H9 (cell line): ENCODE measurements at regions not wholly inside any gene's neighbourhood (a gene's known extent, or its start where the extent isn't known, plus 50 kb on each side); places are given as distances from the start of the nearest gene placed in this dataset.

Source experiments
- DNase-seq: peaks from one replicate; pipeline ENCODE4 v3.0.0-alpha.2; 2017
- H2AFZ ChIP-seq: one replicate; pipeline ENCODE4 v1.6.1; 2013; ENCODE audit warnings: mild to moderate bottlenecking, low read length, control low read depth, moderate library complexity
- H2AK5ac ChIP-seq: 2 replicates; pipeline ENCODE4 v1.6.1; 2013; ENCODE audit warnings: low read length, control low read depth, mixed read lengths; ENCODE audit not compliant: insufficient read length
- H2BK120ac ChIP-seq: one replicate; pipeline ENCODE4 v1.6.1; 2013; ENCODE audit warnings: low read depth, mild to moderate bottlenecking, low read length, control low read depth, inconsistent platforms; ENCODE audit not compliant: poor library complexity, severe bottlenecking
- H2BK12ac ChIP-seq: 2 replicates; pipeline ENCODE4 v1.6.1; 2013; ENCODE audit warnings: low read length, control low read depth, mixed read lengths, low read depth; ENCODE audit not compliant: insufficient read length
- H2BK15ac ChIP-seq: 2 replicates; pipeline ENCODE4 v1.6.1; 2013; ENCODE audit warnings: low read depth, low read length, control low read depth
- H2BK20ac ChIP-seq: one replicate; pipeline ENCODE4 v1.6.1; 2013; ENCODE audit warnings: low read depth, mild to moderate bottlenecking, low read length, control low read depth, inconsistent platforms; ENCODE audit not compliant: poor library complexity, severe bottlenecking
- H2BK5ac ChIP-seq: 2 replicates; pipeline ENCODE4 v1.6.1; 2013; ENCODE audit warnings: low read length, control low read depth, mixed read lengths; ENCODE audit not compliant: insufficient read length
- H3K14ac ChIP-seq: 2 replicates; pipeline ENCODE4 v1.6.1; 2013; ENCODE audit warnings: low read length, control low read depth; ENCODE audit not compliant: insufficient read depth
- H3K18ac ChIP-seq: 2 replicates; pipeline ENCODE4 v1.6.1; 2013; ENCODE audit warnings: low read depth, mild to moderate bottlenecking, mixed read lengths, low read length, control low read depth; ENCODE audit not compliant: insufficient read length
- H3K23ac ChIP-seq: 2 replicates; pipeline ENCODE4 v1.6.1; 2013; ENCODE audit warnings: low read length, control low read depth, mixed read lengths, low read depth; ENCODE audit not compliant: insufficient read length
- H3K23me2 ChIP-seq: 2 replicates; pipeline ENCODE4 v1.6.1; 2013; ENCODE audit warnings: low read depth, mild to moderate bottlenecking, mixed read lengths, low read length, control low read depth; ENCODE audit not compliant: insufficient read length, poor library complexity, severe bottlenecking
- H3K27ac ChIP-seq: 2 replicates; pipeline ENCODE4 v1.5.1; 2013; ENCODE audit warnings: low read length, control low read depth, mixed read lengths, low read depth; ENCODE audit not compliant: insufficient read length
- H3K27me3 ChIP-seq: 2 replicates; pipeline ENCODE4 v1.6.1; 2013; ENCODE audit warnings: low read length, control low read depth, inconsistent platforms; ENCODE audit not compliant: insufficient read depth
- H3K4ac ChIP-seq: 2 replicates; pipeline ENCODE4 v1.6.1; 2013; ENCODE audit warnings: low read depth, mild to moderate bottlenecking, control low read depth, inconsistent platforms, low read length, moderate library complexity
- H3K4me1 ChIP-seq: 2 replicates; pipeline ENCODE4 v1.6.1; 2013; ENCODE audit warnings: low read length, control low read depth, inconsistent platforms; ENCODE audit not compliant: insufficient read depth
- H3K4me2 ChIP-seq: 2 replicates; pipeline ENCODE4 v1.6.1; 2013; ENCODE audit warnings: low read length, control low read depth, mixed read lengths; ENCODE audit not compliant: insufficient read length, insufficient read depth
- H3K56ac ChIP-seq: 2 replicates; pipeline ENCODE4 v1.6.1; 2013; ENCODE audit warnings: low read depth, mild to moderate bottlenecking, mixed read lengths, low read length, control low read depth; ENCODE audit not compliant: insufficient read length
- H3K79me1 ChIP-seq: 2 replicates; pipeline ENCODE4 v1.6.1; 2013; ENCODE audit warnings: low read depth, mild to moderate bottlenecking, moderate library complexity, low read length, control low read depth, inconsistent platforms; ENCODE audit not compliant: insufficient read depth, poor library complexity, severe bottlenecking
- H3K79me2 ChIP-seq: 2 replicates; pipeline ENCODE4 v1.6.1; 2013; ENCODE audit warnings: low read length, control low read depth, inconsistent platforms; ENCODE audit not compliant: insufficient read depth
- H3K9ac ChIP-seq: 2 replicates; pipeline ENCODE4 v1.6.1; 2013; ENCODE audit warnings: low read length, control low read depth, mixed read lengths; ENCODE audit not compliant: insufficient read length; ENCODE audit errors: extremely low read depth
- H3K9me3 ChIP-seq: one replicate; pipeline ENCODE4 v1.6.1; 2013; ENCODE audit warnings: low read depth, low read length, inconsistent platforms; ENCODE audit not compliant: control insufficient read depth
- H3T11ph ChIP-seq: one replicate; pipeline ENCODE4 v1.6.1; 2013; ENCODE audit warnings: mild to moderate bottlenecking, low read length, control low read depth, inconsistent platforms
- H4K20me1 ChIP-seq: one replicate; pipeline ENCODE4 v1.6.1; 2013; ENCODE audit not compliant: control insufficient read depth, insufficient read length, insufficient read depth
- H4K5ac ChIP-seq: 2 replicates; pipeline ENCODE4 v1.6.1; 2013; ENCODE audit warnings: low read depth, mild to moderate bottlenecking, mixed read lengths, low read length, control low read depth; ENCODE audit not compliant: insufficient read length
- H4K8ac ChIP-seq: replicated peaks from 2 replicates; pipeline ENCODE4 v1.6.1; 2013; ENCODE audit warnings: low read length, control low read depth, mixed read lengths, low read depth; ENCODE audit not compliant: insufficient read length
- H4K91ac ChIP-seq: 2 replicates; pipeline ENCODE4 v1.6.1; 2013; ENCODE audit warnings: low read depth, mild to moderate bottlenecking, moderate library complexity, mixed read lengths, low read length, control low read depth; ENCODE audit not compliant: insufficient read length
- H3K27ac Mint-ChIP-seq, 3 experiments: 2 replicates in 2 of 3; 3 replicates in 1 of 3; pipeline ENCODE4 v1.8.0; 2020 to 2021; ENCODE audit warnings: mixed read lengths in 3 of 3, mild to moderate bottlenecking in 1 of 3, moderate library complexity in 1 of 3
- H3K27me3 Mint-ChIP-seq: 2 replicates; pipeline ENCODE4 v1.8.0; 2021; ENCODE audit warnings: low read depth, mild to moderate bottlenecking, moderate library complexity, mixed read lengths
- H3K36me3 Mint-ChIP-seq, 3 experiments: 2 replicates in 2 of 3; 3 replicates in 1 of 3; pipeline ENCODE4 v1.8.0; 2020 to 2021; ENCODE audit warnings: low read depth in 3 of 3, mixed read lengths in 3 of 3; ENCODE audit not compliant: insufficient read depth in 1 of 3
- H3K4me1 Mint-ChIP-seq, 2 experiments: 2 replicates each; pipeline ENCODE4 v1.8.0; 2020; ENCODE audit warnings: mixed read lengths in 2 of 2
- H3K4me3 Mint-ChIP-seq, 2 experiments: 2 replicates in 1 of 2; 3 replicates in 1 of 2; pipeline ENCODE4 v1.8.0; 2020 to 2021; ENCODE audit warnings: mild to moderate bottlenecking in 2 of 2, mixed read lengths in 2 of 2, moderate library complexity in 1 of 2
- H3K9me3 Mint-ChIP-seq, 2 experiments: 2 replicates in 1 of 2; 3 replicates in 1 of 2; pipeline ENCODE4 v1.8.0; 2020; ENCODE audit warnings: mild to moderate bottlenecking in 2 of 2, mixed read lengths in 2 of 2, moderate library complexity in 1 of 2
- CTCF ChIP-seq: fragments of 200-600 bp; sonication (generic); conservative IDR thresholded peaks from 3 replicates; pipeline ENCODE4 v1.8.0; 2021; ENCODE audit warnings: antibody characterized with exemption, mild to moderate bottlenecking
- WGBS: extraction: QIAGEN DNeasy Blood & Tissue Kit; methylation state at CpG from one replicate; pipeline ENCODE4 v1.1.7; 2013; ENCODE audit warnings: missing lambda C conversion rate, low lambda C conversion rate, mixed read lengths; ENCODE audit not compliant: insufficient read length; ENCODE audit errors: extremely low coverage; 5-methylcytosine and 5-hydroxymethylcytosine counted together

DNA sequence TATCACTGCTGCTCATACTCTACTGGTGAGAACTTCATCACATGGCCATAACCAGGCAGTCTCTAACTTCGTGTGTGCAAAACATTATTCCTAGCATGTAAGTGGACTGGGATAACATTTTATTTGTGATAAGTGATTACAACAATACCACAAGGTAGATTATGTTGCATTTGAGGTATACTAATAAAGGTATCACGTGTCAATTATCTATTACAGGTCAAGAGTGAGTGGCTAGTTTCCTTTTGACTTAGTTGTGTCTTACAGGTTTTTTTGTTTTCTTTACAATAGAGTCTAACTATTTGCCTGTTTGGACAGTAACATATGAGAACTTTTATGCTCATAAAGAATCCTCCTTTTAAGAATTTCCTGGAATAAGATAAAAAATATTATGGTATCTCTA is 67.2 kb upstream of the DSC1 start:
- Histone ChIP-seq H3K56ac (no peak overlapping the region), H4K91ac (no peak overlapping the region), H3K27ac (no peak overlapping the region), H3K79me2 (no peaks in the 10 kb centered on the region), H2BK120ac (no peak overlapping the region), H2BK20ac (no peak overlapping the region), H3K14ac (no peak overlapping the region), H3K9ac (no peak overlapping the region), H4K8ac (no peak overlapping the region), H2BK15ac (no peak overlapping the region), H3K79me1 (no peaks in the 10 kb centered on the region), H3K4me1 (peaks cover 6% of the 10 kb centered on the region; the same call in 1 of the 2 replicates), H3K4ac (no peak overlapping the region), H3K18ac (no peak overlapping the region), H2AFZ (no peak overlapping the region), H2BK12ac (no peak overlapping the region), H4K20me1 (no peaks in the 10 kb centered on the region), H3K23ac (no peak overlapping the region), H2AK5ac (no peak overlapping the region), H3K23me2 (no peaks in the 10 kb centered on the region), H4K5ac (no peak overlapping the region), H3T11ph (no peak overlapping the region), H3K9me3 (no peaks in the 10 kb centered on the region), H3K4me2 (no peak overlapping the region), H3K27me3 (no peaks in the 10 kb centered on the region), H2BK5ac (no peak overlapping the region)
- H3K9me3 Mint-ChIP-seq = no peaks in the 10 kb centered on the region
- no peak overlapping the region for H3K4me3 Mint-ChIP-seq
- WGBS = no CpG with 5 or more reads among the region's 2 CpGs
- no peaks in the 10 kb centered on the region for H3K27me3 Mint-ChIP-seq
- H3K4me1 Mint-ChIP-seq = peaks cover 18 to 19% of the 10 kb centered on the region in 2 experiments
- H3K36me3 Mint-ChIP-seq = no peaks in the 10 kb centered on the region
- DNase-seq = no peak
- no peak overlapping the region for H3K27ac Mint-ChIP-seq
- no peak for TF ChIP-seq CTCF
